Caco-2 (cell line): ENCODE measurements at regions not wholly inside any gene's neighbourhood (a gene's known extent, or its start where the extent isn't known, plus 50 kb on each side); places are given as distances from the start of the nearest gene placed in this dataset.

Experiments
- BruUV-seq: library from RNA; stranded (reverse); fragments of 400-500 nt; replicated peaks from 2 replicates; lab custom pipeline; 2021; lab: Mats Ljungman, UMichigan
- CTCF ChIA-PET: fragments of 300-600 bp; sonication (Branson Sonifier 250); formaldehyde crosslinking; loops from one replicate; lab custom pipeline; 2022; ENCODE audit warnings: antibody characterized with exemption; lab: Charles Lee
- POLR2A ChIA-PET: fragments of 300-600 bp; sonication (Branson Sonifier 250); formaldehyde crosslinking; loops from one replicate; lab custom pipeline; 2022; ENCODE audit warnings: antibody characterized with exemption; lab: Charles Lee
- DNase-seq, 2 experiments: peaks; one replicate each; pipeline versions ENCODE4 v3.0.0 to v3.0.0-alpha.2; 2020 to 2022
- H3K27me3 ChIP-seq: replicated peaks from 2 replicates; pipeline ENCODE4 v1.6.0; 2011; ENCODE audit warnings: low read length; ENCODE audit not compliant: control insufficient read depth, insufficient read depth
- H3K36me3 ChIP-seq: 2 replicates; pipeline ENCODE4 v1.5.1; 2011; ENCODE audit warnings: low read length; ENCODE audit not compliant: control insufficient read depth, insufficient read depth
- H3K4me1 ChIP-seq: fragments of 250-450 bp; sonication (Bioruptor Pico); 2 replicates; pipeline ENCODE4 v1.5.1; 2020; ENCODE audit warnings: mild to moderate bottlenecking
- H3K4me3 ChIP-seq: 2 replicates; pipeline ENCODE4 v1.5.1; 2011; ENCODE audit warnings: low read depth, mild to moderate bottlenecking, control low read depth, low read length
- H3K9me3 ChIP-seq: fragments of 250-450 bp; sonication (Bioruptor Pico); 2 replicates; pipeline ENCODE4 v1.5.1; 2020; ENCODE audit warnings: mild to moderate bottlenecking, moderate library complexity
- H3K27ac Mint-ChIP-seq: one replicate; pipeline ENCODE4 v1.8.0; 2022; ENCODE audit warnings: mixed read lengths; ENCODE audit not compliant: unreplicated experiment
- H3K27me3 Mint-ChIP-seq: one replicate; pipeline ENCODE4 v1.8.0; 2022; ENCODE audit warnings: mixed read lengths; ENCODE audit not compliant: insufficient read depth, unreplicated experiment
- H3K36me3 Mint-ChIP-seq: one replicate; pipeline ENCODE4 v1.8.0; 2022; ENCODE audit warnings: mild to moderate bottlenecking, mixed read lengths; ENCODE audit not compliant: insufficient read depth, unreplicated experiment
- H3K4me1 Mint-ChIP-seq: one replicate; pipeline ENCODE4 v1.8.0; 2022; ENCODE audit warnings: low read depth, mixed read lengths; ENCODE audit not compliant: unreplicated experiment
- H3K4me3 Mint-ChIP-seq: one replicate; pipeline ENCODE4 v1.8.0; 2022; ENCODE audit warnings: mild to moderate bottlenecking, moderate library complexity, mixed read lengths; ENCODE audit not compliant: unreplicated experiment
- H3K9me3 Mint-ChIP-seq: one replicate; pipeline ENCODE4 v1.8.0; 2022; ENCODE audit warnings: mixed read lengths; ENCODE audit not compliant: unreplicated experiment
- CTCF ChIP-seq, 2 experiments: fragments of 200-600 bp in 1 of 2; IDR thresholded peaks; 1 replicate in 1 of 2; 2 replicates in 1 of 2; pipeline versions ENCODE4 v1.5.1 to v1.8.0; 2011 to 2022; ENCODE audit warnings: antibody characterized with exemption in 1 of 2, control low read depth in 1 of 2, inconsistent platforms in 1 of 2, low read depth in 1 of 2, low read length in 1 of 2, mild to moderate bottlenecking in 1 of 2, moderate library complexity in 1 of 2; ENCODE audit not compliant: insufficient read depth in 1 of 2, severe bottlenecking in 1 of 2, unreplicated experiment in 1 of 2
- intact Hi-C: fragments of 100-400 bp; cut with micrococcal nuclease; formaldehyde crosslinking; loops from one replicate; pipeline ENCODE4 v1.10.0; 2022; ENCODE audit not compliant: unreplicated experiment

- H3K27me3 Mint-ChIP-seq: no peaks in the 10 kb centered on the region
- BruUV-seq: no TSS peak
- H3K27ac Mint-ChIP-seq: no peak overlapping the region
- intact Hi-C loops: loop anchor here (5.0 kb wide), 1 partner anchor 41 kb away; no protein-coding TSS in a partner anchor
- Histone ChIP-seq H3K27me3 (no peaks in the 10 kb centered on the region), H3K36me3 (no peaks in the 10 kb centered on the region), H3K9me3 (peaks cover 9% of the 10 kb centered on the region), H3K4me1 (peaks cover 13% of the 10 kb centered on the region), H3K4me3 (no peak overlapping the region)
- ChIA-PET CTCF (no interaction called here), POLR2A (no interaction called here)
- no peak for DNase-seq
- H3K4me3 Mint-ChIP-seq: no peak overlapping the region
- no peaks in the 10 kb centered on the region for H3K36me3 Mint-ChIP-seq
- peaks cover 16% of the 10 kb centered on the region for H3K9me3 Mint-ChIP-seq
- H3K4me1 Mint-ChIP-seq: peaks cover 8% of the 10 kb centered on the region
- no peak for TF ChIP-seq CTCF (IDR thresholded peaks at IDR 0.05; ENCODE audit: insufficient read depth in 1 of 2, low read depth in 1 of 2, low read length in 1 of 2, severe bottlenecking in 1 of 2, unreplicated experiment in 1 of 2)
Measured at GRCh38 chr21:39073717-39074116, 109.5 kb downstream of the PSMG1 start.

- H3K4me1 Mint-ChIP-seq: peaks cover 8% of the 10 kb centered on the region
- no peaks in the 10 kb centered on the region for H3K36me3 Mint-ChIP-seq
- Histone ChIP-seq H3K27me3 (no peaks in the 10 kb centered on the region), H3K36me3 (no peaks in the 10 kb centered on the region), H3K4me1 (peaks cover 13% of the 10 kb centered on the region), H3K4me3 (no peak overlapping the region), H3K9me3 (peaks cover 9% of the 10 kb centered on the region)
- intact Hi-C loops: loop anchor here (5.0 kb wide), 1 partner anchor 41 kb away; no protein-coding TSS in a partner anchor
- TF ChIP-seq CTCF (IDR thresholded peaks at IDR 0.05; ENCODE audit: insufficient read depth in 1 of 2, low read depth in 1 of 2, low read length in 1 of 2, severe bottlenecking in 1 of 2, unreplicated experiment in 1 of 2): no peak
- CTCF ChIA-PET: no interaction called here
- POLR2A ChIA-PET: no interaction called here
- H3K4me3 Mint-ChIP-seq: no peak overlapping the region
- no TSS peak for BruUV-seq
- peaks cover 21% of the 10 kb centered on the region for H3K9me3 Mint-ChIP-seq
- no peak for DNase-seq
- H3K27me3 Mint-ChIP-seq: no peaks in the 10 kb centered on the region
- no peak overlapping the region for H3K27ac Mint-ChIP-seq
Measured at GRCh38 chr21:39073063-39073462, 110.2 kb downstream of the PSMG1 start.

GRCh38 chr21:39072468-39072867 lies 110.8 kb downstream of the PSMG1 start:
- intact Hi-C loops: loop anchor here (5.0 kb wide), 1 partner anchor 40 kb away; no protein-coding TSS in a partner anchor
- no peaks in the 10 kb centered on the region for H3K36me3 Mint-ChIP-seq
- Histone ChIP-seq H3K4me1 (peaks cover 13% of the 10 kb centered on the region), H3K9me3 (peaks cover 14% of the 10 kb centered on the region), H3K36me3 (no peaks in the 10 kb centered on the region), H3K4me3 (no peak overlapping the region), H3K27me3 (no peaks in the 10 kb centered on the region)
- no peak for DNase-seq
- BruUV-seq: no TSS peak
- no peak overlapping the region for H3K27ac Mint-ChIP-seq
- no peaks in the 10 kb centered on the region for H3K27me3 Mint-ChIP-seq
- H3K9me3 Mint-ChIP-seq: peaks cover 21% of the 10 kb centered on the region
- H3K4me1 Mint-ChIP-seq: peaks cover 8% of the 10 kb centered on the region
- ChIA-PET CTCF (no interaction called here), POLR2A (no interaction called here)
- TF ChIP-seq CTCF (IDR thresholded peaks at IDR 0.05; ENCODE audit: insufficient read depth in 1 of 2, low read depth in 1 of 2, low read length in 1 of 2, severe bottlenecking in 1 of 2, unreplicated experiment in 1 of 2): no peak
- H3K4me3 Mint-ChIP-seq: no peak overlapping the region
